GM21737 (cell line): ENCODE measurements at regions not wholly inside any gene's neighbourhood (a gene's known extent, or its start where the extent isn't known, plus 50 kb on each side); places are given as distances from the start of the nearest gene placed in this dataset.

Experiments used
- ATAC-seq: cut with Tn5 transposase; IDR thresholded peaks from one replicate; pipeline ENCODE4 v1.9.1; 2021; ENCODE audit warnings: mild to moderate bottlenecking, moderate library complexity; ENCODE audit not compliant: unreplicated experiment

GRCh38 chrX:21056622-21057021 lies 317.6 kb upstream of the CNKSR2 start:
- ATAC-seq = no peak

DNA sequence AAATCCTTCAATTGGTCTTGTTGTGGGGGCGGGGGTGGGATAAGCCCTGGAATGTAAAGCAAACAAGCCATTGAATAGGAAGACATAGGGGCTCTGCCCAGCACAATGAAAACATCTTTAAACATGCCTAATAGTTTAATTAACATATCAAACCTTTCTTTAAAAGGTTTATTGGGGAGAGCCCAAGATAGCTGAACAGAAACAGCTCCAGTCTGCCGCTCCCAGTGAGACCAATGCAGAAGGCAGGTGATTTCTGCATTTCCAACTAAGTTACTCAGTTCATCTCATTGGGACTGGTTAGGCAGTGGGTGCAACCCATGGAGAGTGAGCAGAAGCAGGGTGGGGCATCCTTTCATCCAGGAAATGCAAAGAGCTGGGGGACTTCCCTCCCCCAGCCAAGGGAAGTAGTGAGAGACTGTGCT lies 327.2 kb upstream of the CNKSR2 start:
- no peak for ATAC-seq

DNA sequence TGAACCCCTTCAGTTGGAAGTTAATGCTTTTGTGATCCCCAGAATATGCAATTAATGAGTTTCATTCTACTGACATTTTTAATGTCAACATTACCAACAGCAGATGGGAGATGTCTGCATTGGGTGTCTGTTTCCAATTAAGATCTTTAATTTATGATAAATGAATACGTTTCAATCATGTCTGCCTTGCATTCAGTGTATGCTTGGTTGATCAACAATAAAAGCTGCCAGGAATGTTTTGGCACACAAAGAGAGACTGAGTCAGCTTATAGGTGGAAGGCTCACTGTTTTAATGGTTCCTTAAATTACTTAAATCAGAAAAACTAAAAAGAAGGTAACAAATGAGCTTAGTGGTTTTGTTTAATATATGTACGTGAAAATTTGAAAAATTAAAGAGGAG lies 359.9 kb upstream of the CNKSR2 start:
- no peak for ATAC-seq

DNA sequence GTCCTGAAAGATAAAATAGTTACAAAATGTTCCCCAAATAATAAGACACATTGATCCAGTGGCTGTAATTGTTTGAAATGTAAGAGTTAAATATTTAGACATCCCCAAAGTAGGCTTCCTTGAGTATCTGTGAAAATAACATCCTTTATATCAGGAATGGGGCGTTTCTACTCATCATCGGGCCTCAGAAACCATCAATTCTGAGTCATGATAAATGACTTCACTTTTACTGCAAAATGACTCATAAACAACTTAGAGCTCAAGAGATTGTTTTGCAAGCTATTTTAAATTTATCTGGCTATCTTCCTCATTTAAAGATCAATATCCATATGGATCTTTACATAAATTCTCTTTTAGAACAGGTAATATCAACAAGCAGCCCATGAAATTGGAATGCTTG lies 369.4 kb upstream of the CNKSR2 start:
- no peak for ATAC-seq

DNA sequence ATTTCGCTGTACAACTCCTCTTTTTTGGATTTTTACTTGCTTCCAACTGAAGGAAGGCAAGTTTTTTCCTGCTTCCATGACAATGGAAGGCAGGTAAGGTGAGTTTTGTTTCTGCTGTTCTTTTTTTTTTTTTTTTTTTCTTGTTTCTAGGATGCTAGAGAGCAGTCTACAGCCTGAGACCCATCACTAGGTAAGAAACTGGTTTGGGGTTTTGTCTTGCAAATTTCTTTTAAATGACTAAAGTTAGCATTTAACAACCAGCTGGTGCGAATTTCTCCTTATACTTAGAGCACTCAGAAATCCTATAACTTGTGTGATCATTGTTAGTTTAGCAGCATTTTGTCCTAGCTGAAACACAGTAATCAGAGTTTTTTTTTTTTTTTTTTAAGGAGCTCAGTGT lies 378.4 kb upstream of the CNKSR2 start:
- ATAC-seq = no peak

- no peak for ATAC-seq
Measured at GRCh38 chrX:20989361-20989760, 384.9 kb upstream of the CNKSR2 start.

DNA sequence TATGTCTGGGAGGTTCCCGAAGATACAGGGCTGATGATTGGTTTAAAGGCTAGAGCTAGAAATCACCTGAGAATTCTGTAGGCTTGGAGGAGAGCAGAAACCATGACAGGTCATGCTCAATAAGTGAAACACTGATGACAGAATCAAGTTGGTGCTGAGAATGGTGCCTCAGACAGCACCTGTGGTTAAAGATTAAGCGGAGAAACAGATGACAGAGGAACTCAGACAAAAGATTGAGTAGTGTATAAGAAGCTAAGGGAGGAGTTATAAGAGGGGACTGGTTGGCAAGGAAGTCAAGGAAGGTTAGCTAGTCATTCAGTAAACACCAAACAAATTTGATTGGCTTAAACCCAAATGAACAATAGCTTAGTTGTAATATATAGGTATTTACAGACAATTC lies 385.4 kb upstream of the CNKSR2 start:
- ATAC-seq = no peak

DNA sequence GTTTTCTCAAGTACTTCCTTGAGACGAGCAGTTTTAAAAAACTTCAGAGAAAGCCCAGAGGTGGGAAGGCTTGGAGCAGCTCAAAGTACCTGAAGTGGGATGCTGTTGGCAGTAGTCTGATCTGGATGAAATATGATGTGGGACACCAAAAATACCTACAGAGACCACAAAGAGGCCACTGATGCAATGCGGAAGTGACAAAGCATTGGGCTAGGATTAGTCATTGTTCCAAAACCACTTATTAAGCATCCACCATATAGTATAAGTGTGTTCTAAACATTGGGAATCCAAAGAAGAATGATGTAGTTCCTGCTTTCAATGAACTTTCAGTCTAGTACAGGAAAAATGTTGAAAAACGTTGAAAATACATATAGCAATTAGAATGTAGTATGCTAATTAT lies 386.1 kb upstream of the CNKSR2 start:
- no peak for ATAC-seq

GRCh38 chrX:20980426-20980825 lies 393.8 kb upstream of the CNKSR2 start:
- ATAC-seq = no peak

DNA sequence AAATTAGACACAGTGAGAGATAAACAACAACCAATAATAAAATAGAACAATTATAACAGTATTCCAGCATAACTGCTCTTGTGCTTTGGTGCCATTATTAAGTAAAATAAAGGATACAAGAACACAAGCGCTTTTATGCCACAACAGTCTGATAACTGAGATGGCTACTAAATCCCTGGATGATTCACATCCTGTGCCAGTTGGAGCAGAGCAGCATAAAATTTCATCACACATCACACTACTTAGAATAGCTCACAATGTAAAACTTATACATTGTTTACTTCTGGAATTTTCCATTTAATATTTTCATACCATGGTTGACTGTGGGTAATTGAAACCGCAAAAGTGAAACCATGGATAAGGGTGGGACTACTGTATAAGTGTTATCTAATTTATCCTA lies 399.9 kb upstream of the CNKSR2 start:
- no peak for ATAC-seq

- ATAC-seq = no peak
Measured at GRCh38 chrX:20973038-20973437, 401.2 kb upstream of the CNKSR2 start.

- ATAC-seq = no peak
Measured at GRCh38 chrX:20971250-20971649, 403.0 kb upstream of the CNKSR2 start.

DNA sequence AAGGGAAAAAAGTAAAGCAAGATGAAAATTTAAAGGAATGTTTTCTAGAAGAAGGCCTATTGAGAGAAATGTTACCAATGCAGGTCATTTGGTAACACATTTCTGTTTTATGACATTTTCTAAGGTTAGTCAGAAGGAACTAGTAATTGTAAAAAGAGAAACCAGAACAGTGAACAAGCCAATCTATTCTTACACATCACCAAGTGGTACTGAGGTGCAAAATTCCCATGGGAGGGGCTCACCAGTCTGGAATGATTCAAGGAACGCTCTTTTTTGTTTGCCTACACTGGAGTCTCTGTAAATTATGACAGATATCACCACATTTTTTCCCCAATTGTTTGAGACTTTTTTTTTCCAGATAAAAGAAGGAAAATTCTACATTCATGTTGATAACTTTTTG lies 404.7 kb upstream of the CNKSR2 start:
- no peak for ATAC-seq

DNA sequence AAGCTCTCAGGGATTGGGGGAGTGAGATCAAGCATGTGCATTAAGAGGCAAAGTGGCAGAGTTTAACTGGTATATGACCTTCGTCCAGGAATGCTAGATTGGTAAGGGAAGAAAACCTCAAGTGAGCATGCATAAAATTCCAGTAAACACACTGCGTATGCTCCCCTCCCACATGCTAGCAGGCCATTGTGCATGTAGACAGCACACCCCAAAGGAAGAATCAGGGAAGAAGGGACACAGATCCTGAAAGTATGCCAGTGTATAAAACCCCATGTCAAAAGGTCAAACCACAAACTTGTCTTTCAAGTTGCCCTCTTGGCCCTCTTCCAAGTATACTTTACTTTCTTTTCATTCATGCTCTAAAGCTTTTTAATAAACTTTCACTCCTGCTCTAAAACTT lies 405.2 kb upstream of the CNKSR2 start:
- no peak for ATAC-seq

DNA sequence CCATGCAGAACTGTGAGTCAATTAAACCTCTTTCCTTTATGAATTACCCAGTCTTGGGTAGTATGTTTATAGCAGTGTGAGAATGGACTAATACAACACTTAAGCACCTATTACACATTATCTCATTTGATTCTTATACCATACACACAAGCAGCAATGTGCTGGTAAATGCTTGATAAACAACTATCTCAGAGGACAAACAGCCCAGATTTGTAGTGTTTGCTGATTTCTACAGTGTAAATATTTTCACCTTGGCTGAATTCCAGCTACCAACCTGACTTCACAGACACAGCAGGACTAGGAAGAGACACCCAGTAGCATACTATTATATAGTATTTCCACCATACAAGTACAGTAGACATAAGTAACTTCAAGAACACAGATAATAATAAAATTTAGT lies 406.5 kb upstream of the CNKSR2 start:
- ATAC-seq = no peak

DNA sequence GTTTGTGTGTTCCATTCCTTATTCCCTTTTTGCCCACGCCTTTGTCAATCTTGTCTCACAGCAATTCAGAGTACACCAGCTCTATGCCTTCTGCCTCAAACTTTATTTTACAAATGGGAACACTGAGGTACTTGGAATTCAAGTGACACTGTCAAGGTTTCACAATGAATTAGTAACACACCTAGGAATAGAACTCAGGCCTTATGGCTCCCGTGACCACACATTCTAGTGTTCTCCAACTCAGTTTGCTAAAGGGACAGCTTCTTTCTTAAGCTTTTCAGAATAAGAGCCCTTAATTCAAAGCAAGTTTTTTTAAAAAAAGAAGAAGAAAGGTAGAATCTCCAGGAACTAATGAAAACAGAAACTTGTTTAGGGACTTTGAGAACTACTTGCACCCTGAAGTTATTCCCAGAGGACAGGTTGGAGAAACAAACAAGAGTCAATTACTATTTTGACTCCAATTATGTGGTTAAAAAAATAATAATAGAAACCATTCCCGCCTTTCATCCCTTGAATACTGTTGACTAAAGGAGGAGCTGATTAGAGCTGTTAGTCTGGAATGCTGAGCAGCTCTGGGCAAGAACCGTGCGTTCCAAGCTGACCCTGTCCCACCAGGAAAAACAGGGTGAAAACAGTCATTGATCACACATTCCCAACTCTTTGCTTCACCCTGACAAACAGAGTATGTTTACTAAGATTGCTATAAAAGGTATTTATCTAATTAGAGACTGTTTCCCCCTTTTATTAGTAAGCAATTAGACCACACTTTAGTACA lies 408.8 kb upstream of the CNKSR2 start:
- no peak for ATAC-seq

DNA sequence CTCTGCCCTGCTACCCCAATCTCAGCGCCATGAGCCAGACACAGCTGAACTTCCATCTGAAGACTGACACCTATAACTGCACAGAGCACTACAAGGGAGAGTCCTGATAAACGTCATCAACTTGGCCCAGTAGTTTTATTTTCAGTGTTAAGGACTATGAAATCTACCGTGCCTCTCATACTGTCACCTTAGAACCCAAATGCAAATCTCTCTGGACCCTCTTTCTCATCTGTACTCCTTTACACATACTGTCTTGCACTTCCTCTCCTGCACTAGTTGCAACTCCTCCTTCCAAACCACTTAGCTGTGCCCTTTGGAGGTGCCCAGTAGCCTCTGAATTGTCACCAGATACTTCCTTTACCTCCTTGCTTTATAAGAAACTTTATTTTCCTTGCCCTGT lies 420.2 kb upstream of the CNKSR2 start:
- ATAC-seq = no peak

- ATAC-seq = no peak
Measured at GRCh38 chrX:20952180-20952579, 422.0 kb upstream of the CNKSR2 start.

GRCh38 chrX:20951016-20951810 lies 423.0 kb upstream of the CNKSR2 start:
- ATAC-seq = no peak

DNA sequence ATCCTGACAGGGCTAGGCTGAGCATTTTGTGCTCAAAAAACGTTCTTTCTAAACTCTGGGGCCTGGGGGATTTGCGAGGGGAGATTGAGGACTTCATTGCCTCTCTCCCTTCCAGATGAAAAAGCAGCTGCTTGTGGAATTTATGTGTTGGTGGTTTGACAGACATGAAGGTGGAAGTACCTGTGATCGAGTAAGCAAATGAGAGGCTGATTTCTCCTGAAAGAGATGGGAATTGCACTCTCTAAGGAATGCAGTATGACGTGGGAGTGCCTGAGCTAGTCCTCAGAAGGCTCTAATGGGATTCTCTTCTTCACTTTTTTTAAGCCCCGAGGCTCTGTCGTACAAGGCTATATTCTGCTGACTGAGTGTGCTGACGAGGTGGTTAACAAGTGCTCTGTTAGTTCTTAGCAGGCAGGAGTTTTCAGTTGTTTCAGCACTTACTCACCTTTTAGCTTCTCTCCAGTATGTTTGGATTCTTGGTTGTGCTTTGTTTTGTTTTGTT lies 426.8 kb upstream of the CNKSR2 start:
- no peak for ATAC-seq

GRCh38 chrX:20913760-20914159 lies 460.5 kb upstream of the CNKSR2 start:
- no peak for ATAC-seq

- ATAC-seq = no peak
Measured at GRCh38 chrX:20906571-20906970, 467.6 kb upstream of the CNKSR2 start.
